MM.1S (cell line): ENCODE measurements at regions not wholly inside any gene's neighbourhood (a gene's known extent, or its start where the extent isn't known, plus 50 kb on each side); places are given as distances from the start of the nearest gene placed in this dataset.

ENCODE experiments used
- EZH2 ChIP-seq: fragments of 300-600 bp; sonication (generic); optimal IDR thresholded peaks from 2 replicates; pipeline ENCODE3; 2017; ENCODE audit warnings: low read depth, mild to moderate bottlenecking, antibody characterized with exemption, low read length, mixed read lengths
- TF ChIP-seq, protein P1 (sequence below): fragments of 300-600 bp; sonication (generic); IDR thresholded peaks from 2 replicates; pipeline ENCODE4 v1.5.1; 2016; ENCODE audit warnings: antibody characterized with exemption, low read length, mixed read lengths

DNA sequence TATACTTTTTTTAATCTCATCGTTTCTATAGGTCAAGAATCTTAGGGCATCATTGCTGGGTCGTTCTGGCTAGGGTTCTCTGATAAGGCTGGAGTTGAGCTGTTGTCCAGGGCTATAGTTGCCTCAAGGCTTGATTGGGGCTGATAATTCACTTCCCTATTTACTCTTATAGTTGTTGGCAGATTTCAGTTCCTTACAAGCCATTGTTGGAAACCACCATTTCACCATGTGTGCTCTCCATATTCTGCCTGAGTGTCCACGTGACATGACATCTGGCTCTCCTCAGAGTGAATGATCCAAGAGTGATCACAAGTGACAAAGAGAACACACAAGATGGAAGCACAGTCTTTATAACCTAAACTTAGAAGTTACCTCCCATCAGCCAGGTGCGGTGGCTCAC is 852.2 kb downstream of the EFNA5 start:
- TF ChIP-seq EZH2 = no peak
- TF ChIP-seq, protein P1, sequence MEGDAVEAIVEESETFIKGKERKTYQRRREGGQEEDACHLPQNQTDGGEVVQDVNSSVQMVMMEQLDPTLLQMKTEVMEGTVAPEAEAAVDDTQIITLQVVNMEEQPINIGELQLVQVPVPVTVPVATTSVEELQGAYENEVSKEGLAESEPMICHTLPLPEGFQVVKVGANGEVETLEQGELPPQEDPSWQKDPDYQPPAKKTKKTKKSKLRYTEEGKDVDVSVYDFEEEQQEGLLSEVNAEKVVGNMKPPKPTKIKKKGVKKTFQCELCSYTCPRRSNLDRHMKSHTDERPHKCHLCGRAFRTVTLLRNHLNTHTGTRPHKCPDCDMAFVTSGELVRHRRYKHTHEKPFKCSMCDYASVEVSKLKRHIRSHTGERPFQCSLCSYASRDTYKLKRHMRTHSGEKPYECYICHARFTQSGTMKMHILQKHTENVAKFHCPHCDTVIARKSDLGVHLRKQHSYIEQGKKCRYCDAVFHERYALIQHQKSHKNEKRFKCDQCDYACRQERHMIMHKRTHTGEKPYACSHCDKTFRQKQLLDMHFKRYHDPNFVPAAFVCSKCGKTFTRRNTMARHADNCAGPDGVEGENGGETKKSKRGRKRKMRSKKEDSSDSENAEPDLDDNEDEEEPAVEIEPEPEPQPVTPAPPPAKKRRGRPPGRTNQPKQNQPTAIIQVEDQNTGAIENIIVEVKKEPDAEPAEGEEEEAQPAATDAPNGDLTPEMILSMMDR = no peak
